ENCODE measurements at regions not wholly inside any gene's neighbourhood (a gene's known extent, or its start where the extent isn't known, plus 50 kb on each side); places are given as distances from the start of the nearest gene placed in this dataset.

DNA sequence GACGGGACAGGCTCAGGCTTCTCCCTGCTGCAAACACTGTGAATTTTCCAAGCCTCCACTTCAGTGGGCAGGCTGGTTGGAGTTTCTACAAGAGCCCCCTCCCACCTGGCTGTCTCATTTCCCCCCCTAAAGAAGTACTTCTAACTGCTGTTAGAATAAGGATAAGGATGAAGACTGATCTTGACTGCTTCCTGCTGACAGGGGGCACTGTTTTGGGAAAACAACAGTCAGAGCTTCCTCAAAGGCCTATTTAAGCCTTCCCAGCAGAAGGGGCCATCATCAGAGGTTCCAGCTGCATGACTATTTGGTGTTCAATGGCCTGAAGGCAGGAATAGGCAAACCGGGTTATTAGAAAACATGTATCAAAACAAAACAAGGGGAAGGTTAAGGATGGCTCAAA, 1162.8 kb downstream of the DSC3 start:
- DNase-seq (ENCODE audit: insufficient read length, low spot score) (no peak), FAIRE-seq (no peak)
- TF ChIP-seq, protein P1, sequence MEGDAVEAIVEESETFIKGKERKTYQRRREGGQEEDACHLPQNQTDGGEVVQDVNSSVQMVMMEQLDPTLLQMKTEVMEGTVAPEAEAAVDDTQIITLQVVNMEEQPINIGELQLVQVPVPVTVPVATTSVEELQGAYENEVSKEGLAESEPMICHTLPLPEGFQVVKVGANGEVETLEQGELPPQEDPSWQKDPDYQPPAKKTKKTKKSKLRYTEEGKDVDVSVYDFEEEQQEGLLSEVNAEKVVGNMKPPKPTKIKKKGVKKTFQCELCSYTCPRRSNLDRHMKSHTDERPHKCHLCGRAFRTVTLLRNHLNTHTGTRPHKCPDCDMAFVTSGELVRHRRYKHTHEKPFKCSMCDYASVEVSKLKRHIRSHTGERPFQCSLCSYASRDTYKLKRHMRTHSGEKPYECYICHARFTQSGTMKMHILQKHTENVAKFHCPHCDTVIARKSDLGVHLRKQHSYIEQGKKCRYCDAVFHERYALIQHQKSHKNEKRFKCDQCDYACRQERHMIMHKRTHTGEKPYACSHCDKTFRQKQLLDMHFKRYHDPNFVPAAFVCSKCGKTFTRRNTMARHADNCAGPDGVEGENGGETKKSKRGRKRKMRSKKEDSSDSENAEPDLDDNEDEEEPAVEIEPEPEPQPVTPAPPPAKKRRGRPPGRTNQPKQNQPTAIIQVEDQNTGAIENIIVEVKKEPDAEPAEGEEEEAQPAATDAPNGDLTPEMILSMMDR (IDR thresholded peaks at IDR 0.05; ENCODE audit: insufficient read depth, missing control alignments): no peak

DNA sequence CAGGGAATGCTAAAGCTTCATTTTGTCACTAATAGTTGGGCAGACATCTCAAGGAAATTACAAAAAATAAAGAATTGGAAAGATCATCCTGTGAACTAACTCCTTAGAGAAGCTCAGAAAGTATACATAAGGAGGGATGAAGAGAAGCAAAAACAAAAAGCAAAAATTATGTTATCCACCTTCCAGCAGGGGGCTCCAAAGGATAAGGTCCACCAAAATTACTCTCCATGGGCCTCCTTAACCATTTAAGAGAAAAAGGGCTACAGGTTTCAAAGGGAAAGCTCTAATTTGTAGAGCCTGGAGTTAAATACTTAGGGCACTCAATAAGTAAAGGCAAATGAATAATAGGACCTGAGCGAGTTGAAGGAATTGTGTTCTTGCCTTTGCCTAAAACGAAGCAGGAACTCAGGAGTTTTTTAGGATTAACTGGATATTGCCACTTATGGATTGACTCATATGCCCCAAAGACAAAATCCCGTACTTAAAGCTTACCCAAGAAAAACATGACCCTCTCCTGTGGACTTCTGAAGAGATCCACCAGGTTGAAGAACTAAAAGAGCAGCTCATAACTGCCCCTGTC, 1167.9 kb downstream of the DSC3 start:
- TF ChIP-seq, protein P1 (IDR thresholded peaks at IDR 0.05; ENCODE audit: insufficient read depth, missing control alignments): peak; percentile 39
- no peak for DNase-seq (ENCODE audit: insufficient read length, low spot score)
- FAIRE-seq: peak; percentile 64

DNA sequence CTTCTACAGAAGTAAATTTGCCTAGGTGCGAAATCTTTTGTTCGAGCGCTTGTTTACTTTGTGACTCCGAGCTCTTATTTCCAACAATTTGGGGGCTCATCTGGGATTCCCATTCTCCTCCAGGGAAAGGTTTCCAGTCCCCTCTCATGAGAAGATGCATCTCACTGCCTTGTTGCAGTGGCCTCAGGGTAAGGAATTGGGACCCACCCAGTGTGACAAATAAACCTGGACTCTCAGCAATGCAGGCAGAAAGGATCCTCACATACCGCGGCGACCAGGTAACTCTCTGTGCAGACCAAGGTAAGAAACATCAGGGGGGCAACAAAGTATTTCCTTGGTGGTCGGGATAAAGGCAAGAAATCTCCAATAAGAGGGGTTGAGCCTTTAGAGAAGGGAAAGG, 1169.3 kb downstream of the DSC3 start:
- TF ChIP-seq, protein P1 (IDR thresholded peaks at IDR 0.05; ENCODE audit: insufficient read depth, missing control alignments): no peak
- FAIRE-seq (no peak), DNase-seq (ENCODE audit: insufficient read length, low spot score) (no peak)

DNA sequence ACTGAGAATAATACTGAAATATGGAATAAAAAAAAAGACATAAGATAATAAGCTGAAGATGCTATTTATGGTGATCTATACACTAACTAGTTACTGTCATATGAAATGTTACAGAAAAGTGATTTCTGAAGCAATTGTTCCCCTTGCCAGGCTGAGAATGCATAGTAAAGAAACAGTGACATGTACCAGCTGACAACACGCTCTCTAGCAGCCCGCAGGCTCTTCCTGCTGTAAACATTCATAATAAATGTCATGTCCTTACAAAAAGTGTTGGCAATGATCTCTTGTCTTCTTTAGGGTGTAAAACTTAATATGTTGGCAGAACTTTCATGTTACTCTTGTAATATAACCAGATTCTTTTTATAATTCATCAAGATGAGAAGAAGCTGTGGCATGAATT, 1171.3 kb downstream of the DSC3 start:
- no peak for DNase-seq (ENCODE audit: insufficient read length, low spot score)
- FAIRE-seq: peak; percentile 21
- TF ChIP-seq, protein P1 (IDR thresholded peaks at IDR 0.05; ENCODE audit: insufficient read depth, missing control alignments): no peak

DNA sequence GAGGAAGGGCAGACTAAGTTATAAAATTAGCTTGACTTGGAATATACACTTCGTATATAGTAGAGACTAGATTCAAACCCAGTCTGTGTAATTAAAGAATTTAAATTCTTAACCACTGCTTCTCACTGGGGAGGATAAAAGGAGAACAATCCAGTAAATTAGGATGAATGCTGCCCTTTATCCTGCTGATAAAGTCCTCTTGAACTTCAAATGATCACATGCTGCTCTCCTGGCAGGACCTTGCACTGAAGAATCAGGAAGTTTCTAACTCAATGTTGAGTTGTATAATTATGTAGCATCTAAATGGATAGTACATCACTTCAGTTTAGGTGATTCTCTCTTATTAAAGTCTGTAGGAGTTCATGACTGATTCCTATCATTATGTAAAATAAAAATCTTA, 1179.7 kb downstream of the DSC3 start:
- TF ChIP-seq, protein P1 (IDR thresholded peaks at IDR 0.05; ENCODE audit: insufficient read depth, missing control alignments): no peak
- FAIRE-seq (peak; percentile 48), DNase-seq (ENCODE audit: insufficient read length, low spot score) (no peak)

DNA sequence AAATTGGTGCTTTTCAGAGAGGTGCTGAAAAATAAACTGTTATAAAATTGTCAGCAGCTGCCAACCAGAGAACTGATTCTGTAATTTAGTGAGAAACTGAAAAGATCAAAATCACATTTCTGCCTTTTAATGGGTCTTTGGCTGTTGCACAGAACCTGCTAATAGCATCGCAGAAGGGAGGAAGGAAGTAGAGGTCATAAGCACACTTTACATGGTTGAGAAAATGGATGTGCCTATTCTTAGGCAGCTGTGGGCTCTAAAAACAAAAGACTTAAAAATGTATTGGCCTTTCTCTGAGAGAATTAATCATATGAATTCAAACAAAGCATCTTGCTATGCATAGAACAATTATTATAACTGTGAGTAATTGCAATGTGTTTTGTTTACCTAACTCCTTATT, 1186.9 kb downstream of the DSC3 start:
- TF ChIP-seq, protein P1 (IDR thresholded peaks at IDR 0.05; ENCODE audit: insufficient read depth, missing control alignments): no peak

DNA sequence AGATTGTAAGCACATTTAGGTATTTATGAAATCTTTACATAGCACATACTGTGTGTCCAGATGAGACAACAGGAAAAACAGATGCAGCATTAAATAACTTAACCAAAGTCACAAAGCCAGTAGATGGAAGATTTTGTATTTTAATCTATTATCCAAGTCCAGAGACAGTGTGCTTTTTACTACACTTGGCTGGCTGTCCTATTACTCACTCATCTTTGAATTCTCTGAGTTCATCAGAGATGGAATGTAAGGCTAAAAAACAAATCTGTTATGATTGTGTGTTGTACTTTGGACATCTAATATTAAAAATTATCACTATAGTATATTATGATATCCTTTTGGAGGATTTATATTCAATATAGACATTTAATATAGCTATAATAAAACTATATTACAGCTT, 1189.4 kb downstream of the DSC3 start:
- FAIRE-seq (no peak), DNase-seq (ENCODE audit: insufficient read length, low spot score) (no peak)
- TF ChIP-seq, protein P1 (IDR thresholded peaks at IDR 0.05; ENCODE audit: insufficient read depth, missing control alignments): no peak

More for the DNA sequence above, 1186.9 kb downstream of the DSC3 start:
- DNase-seq (ENCODE audit: insufficient read length, low spot score) (no peak), FAIRE-seq (peak; percentile 83)

Measured in D721Med (cell line).